Stimulated activated naive CD8-positive, alpha-beta T cell treated with anti-CD3 and anti-CD28 coated beads, Interleukin-15, amount 100 ng/mL, for 72 hours (primary cell): ENCODE measurements at regions not wholly inside any gene's neighbourhood (a gene's known extent, or its start where the extent isn't known, plus 50 kb on each side); places are given as distances from the start of the nearest gene placed in this dataset.
A peak's percentile ranks its signal among the peaks of the same experiment; 100 is the strongest.

Source experiments
- ATAC-seq: fragments of 150-1000 bp; cut with Tn5 transposase; 2 replicates; pipeline ENCODE4 v1.10.0; 2021; ENCODE audit warnings: mild to moderate bottlenecking, moderate library complexity
- DNase-seq, 2 donors: peaks; one replicate each; pipeline ENCODE4 v3.0.0; 2021 to 2022
- H3K27ac Mint-ChIP-seq, 2 donors: one replicate each; pipeline ENCODE4 v1.8.0; 2022; ENCODE audit warnings: mild to moderate bottlenecking in 2 of 2, mixed read lengths in 2 of 2, moderate library complexity in 2 of 2
- H3K27me3 Mint-ChIP-seq: one replicate; pipeline ENCODE4 v1.8.0; 2022; ENCODE audit warnings: mixed read lengths
- H3K4me1 Mint-ChIP-seq: one replicate; pipeline ENCODE4 v1.8.0; 2022; ENCODE audit warnings: mild to moderate bottlenecking, mixed read lengths
- H3K4me3 Mint-ChIP-seq, 2 donors: one replicate each; pipeline ENCODE4 v1.8.0; 2022; ENCODE audit warnings: mild to moderate bottlenecking in 2 of 2, mixed read lengths in 2 of 2, moderate library complexity in 1 of 2
- H3K9me3 Mint-ChIP-seq, 2 donors: one replicate each; pipeline ENCODE4 v1.8.0; 2022; ENCODE audit warnings: mixed read lengths in 2 of 2

GRCh38 chr11:36874291-36874690 is 276.3 kb upstream of the RAG2 start:
- Mint-ChIP-seq H3K27ac (no peak overlapping the region), H3K4me1 (no peaks in the 10 kb centered on the region), H3K27me3 (no peaks in the 10 kb centered on the region), H3K4me3 (no peak overlapping the region), H3K9me3 (no peaks in the 10 kb centered on the region)
- DNase-seq (no peak), ATAC-seq (no peak)

- Mint-ChIP-seq H3K9me3 (no peaks in the 10 kb centered on the region), H3K4me1 (no peaks in the 10 kb centered on the region), H3K27ac (no peak overlapping the region), H3K27me3 (no peaks in the 10 kb centered on the region), H3K4me3 (no peak overlapping the region)
- DNase-seq = no peak
- ATAC-seq = no peak
These were observed 272.3 kb upstream of the RAG2 start for GRCh38 chr11:36870361-36870760.

GRCh38 chr11:36868380-36868779 is 270.3 kb upstream of the RAG2 start:
- H3K9me3 Mint-ChIP-seq = no peaks in the 10 kb centered on the region
- H3K4me3 Mint-ChIP-seq = no peak overlapping the region
- H3K4me1 Mint-ChIP-seq = no peaks in the 10 kb centered on the region
- ATAC-seq (no peak), DNase-seq (no peak)
- no peaks in the 10 kb centered on the region for H3K27me3 Mint-ChIP-seq
- H3K27ac Mint-ChIP-seq = peak overlapping the region in 1 of 2 donors; percentile 78

- Mint-ChIP-seq H3K27ac (no peak overlapping the region), H3K4me1 (no peaks in the 10 kb centered on the region)
- ATAC-seq = no peak
These were observed 267.8 kb upstream of the RAG2 start for GRCh38 chr11:36865846-36866245.

GRCh38 chr11:36854875-36855274 is 256.8 kb upstream of the RAG2 start:
- Mint-ChIP-seq H3K27me3 (peaks cover 10% of the 10 kb centered on the region), H3K4me3 (no peak overlapping the region), H3K4me1 (no peaks in the 10 kb centered on the region), H3K9me3 (peaks cover 0 to 11% of the 10 kb centered on the region in 2 donors), H3K27ac (no peak overlapping the region)
- no peak for DNase-seq
- ATAC-seq = no peak

More at GRCh38 chr11:36865846-36866245, 267.8 kb upstream of the RAG2 start:
- H3K27me3 Mint-ChIP-seq = no peaks in the 10 kb centered on the region
- no peak for DNase-seq
- H3K9me3 Mint-ChIP-seq = peaks cover 0 to 8% of the 10 kb centered on the region in 2 donors
- H3K4me3 Mint-ChIP-seq = no peak overlapping the region

- DNase-seq (no peak), ATAC-seq (no peak)
- Mint-ChIP-seq H3K4me3 (no peak overlapping the region), H3K9me3 (no peaks in the 10 kb centered on the region), H3K27me3 (no peaks in the 10 kb centered on the region), H3K27ac (no peak overlapping the region), H3K4me1 (no peaks in the 10 kb centered on the region)
These were observed 250.6 kb upstream of the RAG2 start for GRCh38 chr11:36848660-36849059.

- Mint-ChIP-seq H3K4me3 (no peak overlapping the region), H3K4me1 (no peaks in the 10 kb centered on the region), H3K27ac (no peak overlapping the region), H3K27me3 (no peaks in the 10 kb centered on the region), H3K9me3 (no peaks in the 10 kb centered on the region)
- DNase-seq = no peak
- no peak for ATAC-seq
These were observed 242.3 kb upstream of the RAG2 start for GRCh38 chr11:36840378-36840777.

GRCh38 chr11:36837831-36838437 is 239.9 kb upstream of the RAG2 start:
- DNase-seq (no peak), ATAC-seq (no peak)
- Mint-ChIP-seq H3K27me3 (no peaks in the 10 kb centered on the region), H3K9me3 (no peaks in the 10 kb centered on the region), H3K4me1 (no peaks in the 10 kb centered on the region), H3K27ac (no peak overlapping the region), H3K4me3 (no peak overlapping the region)

GRCh38 chr11:36825251-36825650 is 227.2 kb upstream of the RAG2 start:
- Mint-ChIP-seq H3K27me3 (no peaks in the 10 kb centered on the region), H3K27ac (no peak overlapping the region), H3K4me3 (no peak overlapping the region), H3K9me3 (no peaks in the 10 kb centered on the region), H3K4me1 (no peaks in the 10 kb centered on the region)
- no peak for DNase-seq
- no peak for ATAC-seq

- H3K4me1 Mint-ChIP-seq = no peaks in the 10 kb centered on the region
- ATAC-seq (no peak), DNase-seq (no peak)
- no peak overlapping the region for H3K27ac Mint-ChIP-seq
- H3K27me3 Mint-ChIP-seq = no peaks in the 10 kb centered on the region
- H3K9me3 Mint-ChIP-seq = no peaks in the 10 kb centered on the region
- no peak overlapping the region for H3K4me3 Mint-ChIP-seq
These were observed 226.3 kb upstream of the RAG2 start for GRCh38 chr11:36824349-36824748.

- Mint-ChIP-seq H3K4me1 (no peaks in the 10 kb centered on the region), H3K4me3 (no peak overlapping the region), H3K9me3 (no peaks in the 10 kb centered on the region), H3K27me3 (no peaks in the 10 kb centered on the region), H3K27ac (no peak overlapping the region)
- ATAC-seq (no peak), DNase-seq (no peak)
These were observed 224.8 kb upstream of the RAG2 start for GRCh38 chr11:36822829-36823228.

- Mint-ChIP-seq H3K4me3 (no peak overlapping the region), H3K4me1 (no peaks in the 10 kb centered on the region), H3K27ac (no peak overlapping the region), H3K27me3 (no peaks in the 10 kb centered on the region), H3K9me3 (no peaks in the 10 kb centered on the region)
- DNase-seq (no peak), ATAC-seq (no peak)
These were observed 220.4 kb upstream of the RAG2 start for GRCh38 chr11:36818410-36818809.

GRCh38 chr11:36817336-36817965 is 219.4 kb upstream of the RAG2 start:
- Mint-ChIP-seq H3K4me1 (no peaks in the 10 kb centered on the region), H3K27ac (no peak overlapping the region), H3K9me3 (no peaks in the 10 kb centered on the region), H3K4me3 (no peak overlapping the region), H3K27me3 (no peaks in the 10 kb centered on the region)
- DNase-seq = no peak
- ATAC-seq = peak; percentile 49

- Mint-ChIP-seq H3K4me1 (no peaks in the 10 kb centered on the region), H3K9me3 (no peaks in the 10 kb centered on the region), H3K4me3 (no peak overlapping the region), H3K27me3 (peaks cover 8% of the 10 kb centered on the region), H3K27ac (no peak overlapping the region)
- ATAC-seq (no peak), DNase-seq (no peak)
These were observed 211.3 kb upstream of the RAG2 start for GRCh38 chr11:36809303-36809702.

- Mint-ChIP-seq H3K27me3 (peaks cover 8% of the 10 kb centered on the region), H3K27ac (no peak overlapping the region)
- ATAC-seq = no peak
These were observed 209.8 kb upstream of the RAG2 start for GRCh38 chr11:36807871-36808270.

GRCh38 chr11:36803084-36803483 is 205.0 kb upstream of the RAG2 start:
- no peak overlapping the region for H3K4me3 Mint-ChIP-seq
- H3K27me3 Mint-ChIP-seq = peaks cover 15% of the 10 kb centered on the region
- no peak for ATAC-seq
- no peak for DNase-seq
- no peaks in the 10 kb centered on the region for H3K9me3 Mint-ChIP-seq
- no peaks in the 10 kb centered on the region for H3K4me1 Mint-ChIP-seq
- no peak overlapping the region for H3K27ac Mint-ChIP-seq

More at GRCh38 chr11:36807871-36808270, 209.8 kb upstream of the RAG2 start:
- H3K4me1 Mint-ChIP-seq = no peaks in the 10 kb centered on the region
- no peaks in the 10 kb centered on the region for H3K9me3 Mint-ChIP-seq
- DNase-seq = no peak
- H3K4me3 Mint-ChIP-seq = no peak overlapping the region
